ENCODE measurements at regions not wholly inside any gene's neighbourhood (a gene's known extent, or its start where the extent isn't known, plus 50 kb on each side); places are given as distances from the start of the nearest gene placed in this dataset.

GRCh38 chr13:78401873-78402707 lies 201.3 kb downstream of the POU4F1 start:
- TF ChIP-seq EP300 (IDR thresholded peaks at IDR 0.05) (no peak), CTCF (IDR thresholded peaks at IDR 0.05) (no peak), POLR2AphosphoS5 (IDR thresholded peaks at IDR 0.05) (no peak), POLR2A (IDR thresholded peaks at IDR 0.05) (no peak)
